HCT116 (cell line): ENCODE measurements at regions not wholly inside any gene's neighbourhood (a gene's known extent, or its start where the extent isn't known, plus 50 kb on each side); places are given as distances from the start of the nearest gene placed in this dataset.
"Not testable (repeated sequence)": the region's sequence is repeated elsewhere in the genome, so short reads cannot be mapped to it uniquely, and the experiment has no call there.

Experiments
- ATAC-seq: fragments of 200-7000 bp; cut with Tn5 transposase; 2 replicates; pipeline ENCODE4 v1.9.1; 2020; ENCODE audit warnings: mild to moderate bottlenecking, moderate library complexity
- BruUV-seq: library from RNA; stranded (reverse); fragments of 400-500 nt; replicated peaks from 2 replicates; lab custom pipeline; 2021; lab: Mats Ljungman, UMichigan
- CTCF ChIA-PET: fragments of 300-600 bp; sonication (Branson Sonifier 250); formaldehyde crosslinking; loops from one replicate; lab custom pipeline; 2021; ENCODE audit warnings: antibody characterized with exemption; lab: Charles Lee
- POLR2A ChIA-PET: fragments of 300-600, 350-600 bp; sonication (Branson Sonifier 250); formaldehyde crosslinking; loops from one replicate; lab custom pipeline; 2021; ENCODE audit warnings: antibody characterized with exemption; lab: Charles Lee
- RAD21 ChIA-PET, 2 experiments: fragments of 300-600 bp; sonication (Branson Sonifier 250); formaldehyde crosslinking; loops; one replicate each; lab custom pipeline; 2023; ENCODE audit warnings: low total read pairs in 2 of 2; ENCODE audit not compliant: uncharacterized antibody in 2 of 2, unreplicated experiment in 2 of 2, low non-redundant PET in 1 of 2; lab: Charles Lee
- DNase-seq: peaks from one replicate; pipeline ENCODE4 v3.0.0-alpha.2; 2010; ENCODE audit warnings: low read depth, low spot score
- H2AFZ ChIP-seq: fragments of 200-600 bp; shearing (Covaris generic), sonication (generic); 2 replicates; pipeline ENCODE4 v1.6.1; 2017; ENCODE audit warnings: low read depth, mixed run types, mixed read lengths, antibody characterized with exemption, low read length; ENCODE audit not compliant: poor library complexity, severe bottlenecking
- H3K27ac ChIP-seq: 2 replicates; pipeline ENCODE4 v1.5.1; 2012; ENCODE audit warnings: low read depth, low read length
- H3K27me3 ChIP-seq: fragments of 200-600 bp; sonication (generic); 2 replicates; pipeline ENCODE4 v1.6.1; 2016; ENCODE audit warnings: mixed run types, low read length, mixed read lengths; ENCODE audit not compliant: insufficient read depth
- H3K36me3 ChIP-seq, 2 experiments: fragments of 200-500 bp in 1 of 2; fragments of 200-600 bp in 1 of 2; sonication (Bioruptor generic) in 1 of 2; sonication (generic) in 1 of 2; 2 replicates each; pipeline versions ENCODE4 v1.5.1 to v1.6.1; 2014 to 2016; ENCODE audit warnings: low read length in 2 of 2, inconsistent platforms in 1 of 2, mixed read lengths in 1 of 2, mixed run types in 1 of 2; ENCODE audit not compliant: insufficient read depth in 2 of 2, control insufficient read depth in 1 of 2
- H3K4me1 ChIP-seq, 2 experiments: fragments of 200-600 bp in 1 of 2; sonication (generic) in 1 of 2; 2 replicates each; pipeline versions ENCODE4 v1.5.1 to v1.6.1; 2012 to 2017; ENCODE audit warnings: low read length in 2 of 2, inconsistent platforms in 1 of 2, mild to moderate bottlenecking in 1 of 2, mixed read lengths in 1 of 2, mixed run types in 1 of 2, moderate library complexity in 1 of 2; ENCODE audit not compliant: insufficient read depth in 2 of 2, control insufficient read depth in 1 of 2
- H3K4me2 ChIP-seq: fragments of 200-600 bp; sonication (generic); 2 replicates; pipeline ENCODE4 v1.6.1; 2017; ENCODE audit warnings: mixed run types, low read length, mixed read lengths
- H3K4me3 ChIP-seq, 2 experiments: fragments of 200-600 bp in 1 of 2; sonication (generic) in 1 of 2; replicated peaks in 1 of 2; 2 replicates each; pipeline ENCODE4 v1.5.1; 2011 to 2016; ENCODE audit warnings: low read length in 2 of 2, control low read depth in 1 of 2, low read depth in 1 of 2, mild to moderate bottlenecking in 1 of 2, mixed read lengths in 1 of 2, mixed run types in 1 of 2
- H3K79me2 ChIP-seq: fragments of 200-600 bp; sonication (generic); 2 replicates; pipeline ENCODE4 v1.6.1; 2017; ENCODE audit warnings: mild to moderate bottlenecking, mixed run types, low read length, moderate library complexity, mixed read lengths; ENCODE audit not compliant: insufficient read depth
- H3K9ac ChIP-seq: fragments of 200-600 bp; sonication (generic); 2 replicates; pipeline ENCODE4 v1.6.1; 2016; ENCODE audit warnings: low read length, mixed read lengths
- H3K9me2 ChIP-seq: fragments of 200-600 bp; sonication (generic), shearing (Covaris generic); 2 replicates; pipeline ENCODE4 v1.6.1; 2017; ENCODE audit warnings: mixed run types, mild to moderate bottlenecking, moderate library complexity; ENCODE audit not compliant: insufficient read depth
- H3K9me3 ChIP-seq, 2 experiments: fragments of 200-500 bp in 1 of 2; fragments of 200-600 bp in 1 of 2; sonication (Bioruptor generic) in 1 of 2; sonication (generic) in 1 of 2; 2 replicates each; pipeline ENCODE4 v1.6.1; 2014 to 2017; ENCODE audit warnings: low read length in 2 of 2, mixed read lengths in 2 of 2, inconsistent platforms in 1 of 2, low read depth in 1 of 2, mild to moderate bottlenecking in 1 of 2, mixed run types in 1 of 2, moderate library complexity in 1 of 2; ENCODE audit not compliant: control insufficient read depth in 1 of 2, insufficient read depth in 1 of 2
- H4K20me1 ChIP-seq: fragments of 200-600 bp; sonication (generic), shearing (Covaris generic); 2 replicates; pipeline ENCODE4 v1.6.1; 2017; ENCODE audit warnings: mixed run types, mild to moderate bottlenecking, moderate library complexity; ENCODE audit not compliant: insufficient read depth
- CBX3 ChIP-seq: IDR thresholded peaks from 2 replicates; pipeline ENCODE4 v1.6.1; 2012; ENCODE audit warnings: low read depth
- CEBPB ChIP-seq: IDR thresholded peaks from 2 replicates; pipeline ENCODE4 v1.6.1; 2012; ENCODE audit warnings: low read depth
- EGR1 ChIP-seq: IDR thresholded peaks from 2 replicates; pipeline ENCODE4 v1.6.1; 2012; ENCODE audit warnings: low read depth
- ELF1 ChIP-seq: IDR thresholded peaks from 2 replicates; pipeline ENCODE4 v1.6.1; 2012; ENCODE audit warnings: low read depth, borderline replicate concordance
- EZH2phosphoT487 ChIP-seq: fragments of 200-600 bp; IDR thresholded peaks from 2 replicates; pipeline ENCODE4 v1.6.1; 2018; ENCODE audit warnings: antibody characterized with exemption, borderline replicate concordance
- FOSL1 ChIP-seq: IDR thresholded peaks from 2 replicates; pipeline ENCODE4 v1.6.1; 2012; ENCODE audit warnings: low read depth
- POLR2A ChIP-seq: IDR thresholded peaks from 2 replicates; pipeline ENCODE4 v1.7.0; 2011; ENCODE audit warnings: borderline replicate concordance; ENCODE audit not compliant: insufficient read depth, insufficient read length; ENCODE audit errors: extremely low read depth
- RAD21 ChIP-seq: IDR thresholded peaks from 2 replicates; pipeline ENCODE4 v1.6.1; 2012; ENCODE audit warnings: low read depth, mild to moderate bottlenecking
- SIN3A ChIP-seq: IDR thresholded peaks from 2 replicates; pipeline ENCODE4 v1.6.1; 2012; ENCODE audit warnings: low read depth
- SP1 ChIP-seq: IDR thresholded peaks from 2 replicates; pipeline ENCODE4 v1.6.1; 2012; ENCODE audit warnings: low read depth
- SRF ChIP-seq: IDR thresholded peaks from 2 replicates; pipeline ENCODE4 v1.6.1; 2012; ENCODE audit warnings: low read depth
- TCF7L2 ChIP-seq: IDR thresholded peaks from 2 replicates; pipeline ENCODE4 v1.7.0; 2011; ENCODE audit warnings: borderline replicate concordance, inconsistent platforms; ENCODE audit not compliant: insufficient read depth, insufficient read length; ENCODE audit errors: extremely low read depth
- YY1 ChIP-seq: IDR thresholded peaks from 2 replicates; pipeline ENCODE4 v1.6.1; 2011; ENCODE audit warnings: low read length, low read depth, moderate library complexity, mild to moderate bottlenecking; ENCODE audit not compliant: insufficient replicate concordance; ENCODE audit errors: extremely low read depth
- ZFX ChIP-seq: fragments of 450-650 bp; IDR thresholded peaks from 2 replicates; pipeline ENCODE4 v1.6.1; 2017
- ZNF274 ChIP-seq: fragments of 200-500 bp; sonication (Bioruptor generic); IDR thresholded peaks from 2 replicates; pipeline ENCODE4 v1.6.1; 2014; ENCODE audit warnings: mild to moderate bottlenecking, low read depth, low read length, inconsistent platforms
- intact Hi-C: fragments of 100-400 bp; cut with micrococcal nuclease; formaldehyde crosslinking; loops from 2 replicates; pipeline ENCODE4 v1.10.0; 2022
- TF ChIP-seq, protein P1 (sequence below): IDR thresholded peaks from 2 replicates; pipeline ENCODE4 v1.6.1; 2012

- H3K27ac ChIP-seq, H3K27me3 ChIP-seq, H3K36me3 ChIP-seq, H3K79me2 ChIP-seq, H3K4me3 ChIP-seq, H3K9ac ChIP-seq, intact Hi-C loops, RAD21 ChIA-PET, POLR2A ChIA-PET, H3K9me2 ChIP-seq, H2AFZ ChIP-seq, BruUV-seq, CTCF ChIA-PET, DNase-seq, ATAC-seq, H3K4me2 ChIP-seq, H4K20me1 ChIP-seq, H3K4me1 ChIP-seq: not testable (repeated sequence)
- peaks cover 14 to 35% of the 10 kb centered on the region in 2 experiments; a peak in 3 of 4 replicates for H3K9me3 ChIP-seq
Observed at GRCh38 chr10:106257432-106257831, 907.1 kb downstream of the SORCS1 start.

DNA sequence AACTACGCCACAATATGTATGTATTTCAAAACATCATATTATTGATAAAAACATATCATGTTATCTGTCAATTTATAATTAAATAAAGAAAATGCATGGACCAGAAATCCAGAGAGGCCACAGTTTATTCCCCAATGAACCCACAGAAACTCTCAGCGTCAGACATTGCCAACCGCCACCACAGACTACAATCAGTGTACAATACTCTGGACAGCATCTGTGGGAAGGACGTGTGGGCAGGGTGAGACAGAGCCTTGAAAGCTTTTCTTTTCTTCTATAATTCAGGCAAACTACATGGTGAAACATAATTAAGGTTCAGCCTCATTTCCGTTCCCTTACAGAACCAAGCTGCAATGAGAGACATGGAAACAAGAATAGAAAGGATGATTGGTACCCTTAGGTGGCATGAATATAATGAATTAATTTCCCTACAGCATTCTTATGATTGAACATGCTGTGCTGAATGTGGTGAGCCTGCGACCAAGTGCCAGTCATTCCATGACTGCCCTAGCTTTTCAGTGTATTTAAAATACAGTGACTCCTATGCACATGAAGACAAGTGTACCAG lies 909.3 kb downstream of the SORCS1 start:
- no peak overlapping the region for H3K27ac ChIP-seq
- ChIA-PET POLR2A (no interaction called here), CTCF (no interaction called here), RAD21 (no interaction called here)
- BruUV-seq: no TSS peak
- intact Hi-C loops: no loop called here
- H4K20me1 ChIP-seq: no peaks in the 10 kb centered on the region
- H3K4me3 ChIP-seq: no peak overlapping the region
- no peaks in the 10 kb centered on the region for H3K27me3 ChIP-seq
- ATAC-seq: no peak
- DNase-seq: no peak
- H3K9me2 ChIP-seq: no peaks in the 10 kb centered on the region
- H2AFZ ChIP-seq: no peak overlapping the region
- no peak overlapping the region for H3K4me2 ChIP-seq
- no peaks in the 10 kb centered on the region for H3K79me2 ChIP-seq
- H3K9me3 ChIP-seq: peaks cover 9 to 34% of the 10 kb centered on the region in 2 experiments; a peak in 3 of 4 replicates
- TF ChIP-seq CBX3: no peak
- no peak overlapping the region for H3K9ac ChIP-seq
- no peaks in the 10 kb centered on the region for H3K4me1 ChIP-seq
- no peaks in the 10 kb centered on the region for H3K36me3 ChIP-seq

DNA sequence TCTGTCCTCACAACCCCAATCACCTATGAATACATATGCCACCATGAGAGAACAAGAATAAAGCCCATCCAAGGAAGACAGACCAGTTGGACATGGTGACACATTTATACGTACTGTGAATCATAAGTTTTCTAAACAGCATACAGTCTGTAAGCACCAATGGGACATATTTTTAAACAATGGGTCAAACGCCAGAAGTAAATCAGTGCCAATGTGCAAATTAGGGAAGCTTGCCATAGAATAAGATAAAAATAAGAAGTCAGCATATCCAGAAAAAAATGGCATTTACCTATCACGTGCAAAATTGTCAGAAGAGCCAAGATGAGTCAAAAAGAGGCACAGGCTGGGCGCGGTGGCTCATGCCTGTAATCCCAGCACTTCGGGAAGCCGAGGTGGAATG lies 910.4 kb downstream of the SORCS1 start:
- Histone ChIP-seq H3K9me3 (peaks cover 15 to 31% of the 10 kb centered on the region in 2 experiments; a peak in 3 of 4 replicates), H3K4me2 (no peak overlapping the region), H3K36me3 (no peaks in the 10 kb centered on the region), H3K9ac (no peak overlapping the region), H3K4me3 (no peak overlapping the region), H3K27ac (no peak overlapping the region), H3K9me2 (no peaks in the 10 kb centered on the region), H4K20me1 (no peaks in the 10 kb centered on the region), H2AFZ (no peak overlapping the region), H3K27me3 (no peaks in the 10 kb centered on the region), H3K79me2 (no peaks in the 10 kb centered on the region), H3K4me1 (no peaks in the 10 kb centered on the region)
- no peak for ATAC-seq
- intact Hi-C loops: no loop called here
- BruUV-seq: no TSS peak
- no peak for DNase-seq
- POLR2A ChIA-PET: no interaction called here
- CTCF ChIA-PET: no interaction called here
- RAD21 ChIA-PET: no interaction called here
- no peak for TF ChIP-seq YY1
- no peak for TF ChIP-seq CBX3
- no peak for TF ChIP-seq ELF1
- no peak for TF ChIP-seq CEBPB
- TF ChIP-seq EGR1: no peak
- TF ChIP-seq ZFX: no peak
- no peak for TF ChIP-seq RAD21
- no peak for TF ChIP-seq TCF7L2
- no peak for TF ChIP-seq SRF
- no peak for TF ChIP-seq SP1
- no peak for TF ChIP-seq SIN3A
- TF ChIP-seq ZNF274: no peak
- TF ChIP-seq EZH2phosphoT487: no peak
- TF ChIP-seq POLR2A: no peak
- TF ChIP-seq, protein P1, sequence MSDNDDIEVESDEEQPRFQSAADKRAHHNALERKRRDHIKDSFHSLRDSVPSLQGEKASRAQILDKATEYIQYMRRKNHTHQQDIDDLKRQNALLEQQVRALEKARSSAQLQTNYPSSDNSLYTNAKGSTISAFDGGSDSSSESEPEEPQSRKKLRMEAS: no peak
- TF ChIP-seq FOSL1: no peak
